Suprapubic skin (tissue), 4 donors: ENCODE measurements at regions not wholly inside any gene's neighbourhood (a gene's known extent, or its start where the extent isn't known, plus 50 kb on each side); places are given as distances from the start of the nearest gene placed in this dataset.

Source experiments
- POLR2A ChIP-seq, 2 donors: fragments of 450-650 bp; IDR thresholded peaks; one replicate each; pipeline ENCODE4 v1.6.1; 2017; ENCODE audit warnings: antibody characterized with exemption in 2 of 2, mild to moderate bottlenecking in 2 of 2, moderate library complexity in 2 of 2
- POLR2AphosphoS5 ChIP-seq, 3 donors: sonication (generic); formaldehyde crosslinking; IDR thresholded peaks; one replicate each; pipeline ENCODE4 v1.6.1; 2017; ENCODE audit warnings: antibody characterized with exemption in 3 of 3
- TF ChIP-seq, protein P1 (sequence below), 2 donors: fragments of 200-600 bp in 1 of 2; fragments of 450-650 bp in 1 of 2; sonication (generic) in 1 of 2; IDR thresholded peaks; one replicate each; pipeline ENCODE4 v1.5.1; 2016 to 2019; ENCODE audit warnings: antibody characterized with exemption in 2 of 2, mild to moderate bottlenecking in 1 of 2, moderate library complexity in 1 of 2

DNA sequence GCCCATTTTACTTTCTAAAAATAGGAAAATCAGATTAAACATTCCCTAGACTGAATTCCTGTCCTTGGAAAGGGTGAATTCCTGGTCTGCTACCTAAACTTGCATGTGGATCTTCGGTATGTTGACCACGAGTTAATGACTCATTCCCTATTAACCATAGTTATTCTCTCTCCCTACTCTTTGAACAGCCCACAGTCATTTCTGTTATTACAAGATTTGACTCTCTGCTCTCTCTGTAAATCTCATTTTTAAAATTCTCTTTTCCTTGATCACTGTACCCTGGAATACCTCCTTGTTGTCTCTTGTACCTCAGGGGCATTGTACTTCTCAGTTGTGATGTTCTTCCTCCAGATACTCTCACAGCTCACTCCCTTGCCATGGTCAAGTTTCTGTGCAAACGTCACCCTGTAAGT, 92.0 kb upstream of the GULP1 start:
- TF ChIP-seq, protein P1, sequence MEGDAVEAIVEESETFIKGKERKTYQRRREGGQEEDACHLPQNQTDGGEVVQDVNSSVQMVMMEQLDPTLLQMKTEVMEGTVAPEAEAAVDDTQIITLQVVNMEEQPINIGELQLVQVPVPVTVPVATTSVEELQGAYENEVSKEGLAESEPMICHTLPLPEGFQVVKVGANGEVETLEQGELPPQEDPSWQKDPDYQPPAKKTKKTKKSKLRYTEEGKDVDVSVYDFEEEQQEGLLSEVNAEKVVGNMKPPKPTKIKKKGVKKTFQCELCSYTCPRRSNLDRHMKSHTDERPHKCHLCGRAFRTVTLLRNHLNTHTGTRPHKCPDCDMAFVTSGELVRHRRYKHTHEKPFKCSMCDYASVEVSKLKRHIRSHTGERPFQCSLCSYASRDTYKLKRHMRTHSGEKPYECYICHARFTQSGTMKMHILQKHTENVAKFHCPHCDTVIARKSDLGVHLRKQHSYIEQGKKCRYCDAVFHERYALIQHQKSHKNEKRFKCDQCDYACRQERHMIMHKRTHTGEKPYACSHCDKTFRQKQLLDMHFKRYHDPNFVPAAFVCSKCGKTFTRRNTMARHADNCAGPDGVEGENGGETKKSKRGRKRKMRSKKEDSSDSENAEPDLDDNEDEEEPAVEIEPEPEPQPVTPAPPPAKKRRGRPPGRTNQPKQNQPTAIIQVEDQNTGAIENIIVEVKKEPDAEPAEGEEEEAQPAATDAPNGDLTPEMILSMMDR (IDR thresholded peaks at IDR 0.05), result no peak
- TF ChIP-seq POLR2AphosphoS5 (IDR thresholded peaks at IDR 0.05) (no peak), POLR2A (IDR thresholded peaks at IDR 0.05) (no peak)
